CD14-positive monocyte (primary cell): ENCODE measurements at regions not wholly inside any gene's neighbourhood (a gene's known extent, or its start where the extent isn't known, plus 50 kb on each side); places are given as distances from the start of the nearest gene placed in this dataset.

ENCODE experiments used
- DNase-seq, 3 donors: peaks; one replicate each; pipeline ENCODE4 v3.0.0-alpha.2; 2011 to 2022
- H2AFZ ChIP-seq: 2 replicates; pipeline ENCODE4 v1.6.0; 2012; ENCODE audit warnings: mild to moderate bottlenecking, low read depth, low read length, inconsistent platforms; ENCODE audit not compliant: insufficient read depth, poor library complexity, severe bottlenecking
- H3K27ac ChIP-seq, 2 donors: 1 replicate in 1 of 2; 2 replicates in 1 of 2; pipeline ENCODE4 v1.5.1; 2012 to 2013; ENCODE audit warnings: low read length in 2 of 2, control low read depth in 1 of 2, inconsistent platforms in 1 of 2, low read depth in 1 of 2, mild to moderate bottlenecking in 1 of 2
- H3K27me3 ChIP-seq, 2 donors: one replicate each; pipeline versions ENCODE4 v1.6.0 to v1.6.1; 2011 to 2013; ENCODE audit warnings: low read length in 2 of 2; ENCODE audit not compliant: control insufficient read depth in 2 of 2, insufficient read depth in 2 of 2
- H3K36me3 ChIP-seq, 2 donors: replicated peaks in 1 of 2; 1 replicate in 1 of 2; 2 replicates in 1 of 2; pipeline versions ENCODE4 v1.5.1 to v1.6.1; 2012 to 2013; ENCODE audit warnings: low read length in 2 of 2, control low read depth in 1 of 2, inconsistent platforms in 1 of 2, mild to moderate bottlenecking in 1 of 2; ENCODE audit not compliant: insufficient read depth in 2 of 2, control insufficient read depth in 1 of 2
- H3K4me1 ChIP-seq, 2 donors: 1 replicate in 1 of 2; 2 replicates in 1 of 2; pipeline versions ENCODE4 v1.5.1 to v1.6.1; 2012 to 2013; ENCODE audit warnings: low read length in 2 of 2, control low read depth in 1 of 2, inconsistent platforms in 1 of 2, mild to moderate bottlenecking in 1 of 2, moderate library complexity in 1 of 2; ENCODE audit not compliant: insufficient read depth in 2 of 2, control insufficient read depth in 1 of 2
- H3K4me2 ChIP-seq: replicated peaks from 2 replicates; pipeline ENCODE3; 2012; ENCODE audit warnings: low read length, moderate library complexity, mild to moderate bottlenecking; ENCODE audit not compliant: poor library complexity, severe bottlenecking; ENCODE audit errors: extremely low read depth
- H3K4me3 ChIP-seq, 3 experiments: fragments of 200-600 bp in 1 of 3; sonication (generic) in 1 of 3; replicated peaks in 1 of 3; 1 replicate in 2 of 3; 2 replicates in 1 of 3; pipeline ENCODE4 v1.5.1; 2011 to 2013; ENCODE audit warnings: low read length in 3 of 3, mild to moderate bottlenecking in 3 of 3, control low read depth in 2 of 3, low read depth in 2 of 3, inconsistent platforms in 1 of 3, moderate library complexity in 1 of 3
- H3K79me2 ChIP-seq: 2 replicates; pipeline ENCODE4 v1.6.0; 2012; ENCODE audit warnings: mild to moderate bottlenecking, control low read depth, inconsistent platforms, low read length, moderate library complexity; ENCODE audit not compliant: insufficient read depth
- H3K9ac ChIP-seq: 2 replicates; pipeline ENCODE4 v1.6.0; 2017; ENCODE audit warnings: low read length, mild to moderate bottlenecking; ENCODE audit not compliant: insufficient read depth, poor library complexity, severe bottlenecking
- H3K9me3 ChIP-seq, 2 donors: replicated peaks in 1 of 2; 1 replicate in 1 of 2; 2 replicates in 1 of 2; pipeline versions ENCODE4 v1.5.1 to v1.6.1; 2012 to 2013; ENCODE audit warnings: low read length in 2 of 2, control low read depth in 1 of 2; ENCODE audit not compliant: control insufficient read depth in 1 of 2, insufficient read depth in 1 of 2
- H4K20me1 ChIP-seq: 2 replicates; pipeline ENCODE4 v1.6.0; 2012; ENCODE audit warnings: mild to moderate bottlenecking, low read length, control low read depth, moderate library complexity; ENCODE audit not compliant: insufficient read depth
- H3K27ac Mint-ChIP-seq, 7 donors: one replicate each; pipeline ENCODE4 v1.8.0; 2020; ENCODE audit warnings: mild to moderate bottlenecking in 7 of 7, mixed read lengths in 7 of 7, moderate library complexity in 6 of 7, inconsistent platforms in 2 of 7
- H3K27me3 Mint-ChIP-seq, 3 donors: one replicate each; pipeline ENCODE4 v1.8.0; 2021 to 2022; ENCODE audit warnings: low read depth in 3 of 3, mild to moderate bottlenecking in 3 of 3, mixed read lengths in 3 of 3, moderate library complexity in 3 of 3, inconsistent platforms in 1 of 3
- H3K36me3 Mint-ChIP-seq, 2 donors: one replicate each; pipeline ENCODE4 v1.8.0; 2020; ENCODE audit warnings: mixed read lengths in 2 of 2, inconsistent platforms in 1 of 2, mild to moderate bottlenecking in 1 of 2
- H3K4me1 Mint-ChIP-seq: one replicate; pipeline ENCODE4 v1.8.0; 2020; ENCODE audit warnings: mild to moderate bottlenecking, mixed read lengths
- H3K4me3 Mint-ChIP-seq, 2 donors: one replicate each; pipeline ENCODE4 v1.8.0; 2020; ENCODE audit warnings: mild to moderate bottlenecking in 2 of 2, mixed read lengths in 2 of 2, moderate library complexity in 1 of 2
- H3K9me3 Mint-ChIP-seq, 7 donors: one replicate each; pipeline ENCODE4 v1.8.0; 2020 to 2022; ENCODE audit warnings: mixed read lengths in 7 of 7, mild to moderate bottlenecking in 6 of 7, moderate library complexity in 6 of 7, inconsistent platforms in 2 of 7
- WGBS: methylation state at CpG from one replicate; pipeline ENCODE4 v1.1.5; 2013; ENCODE audit warnings: missing lambda C conversion rate; ENCODE audit not compliant: insufficient coverage; 5-methylcytosine and 5-hydroxymethylcytosine counted together
- intact Hi-C, 2 donors: fragments of 100-400 bp; cut with micrococcal nuclease; formaldehyde crosslinking; loops; one replicate each; pipeline versions ENCODE4 v1.15.0 to v1.15.1; 2023
- TF ChIP-seq, protein P1 (sequence below): fragments of 200-600 bp; IDR thresholded peaks from one replicate; pipeline ENCODE4 v1.8.0; 2022; ENCODE audit warnings: antibody characterized with exemption, mild to moderate bottlenecking

DNA sequence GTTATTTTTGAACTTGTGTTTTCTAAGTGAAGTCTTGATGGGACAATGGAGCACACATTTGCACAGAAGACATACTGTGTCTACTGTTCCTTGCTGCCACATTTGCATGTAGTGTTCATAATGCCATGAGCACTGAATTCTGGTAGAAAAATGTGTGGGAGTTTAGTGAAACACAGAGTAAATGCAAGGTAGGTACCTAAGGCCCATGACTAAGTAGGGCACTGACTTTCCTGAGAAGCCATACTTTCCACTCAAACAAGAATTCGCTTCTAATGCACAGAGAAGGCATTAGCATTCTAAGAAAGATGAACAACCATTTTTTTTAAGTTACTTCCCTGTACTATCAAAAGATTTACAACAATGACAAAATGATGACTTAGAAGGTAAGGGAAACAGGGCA is 282.2 kb downstream of the MAN2A1 start:
- peaks cover 0 to 3% (median 0%) of the 10 kb centered on the region in 7 donors for H3K9me3 Mint-ChIP-seq

DNA sequence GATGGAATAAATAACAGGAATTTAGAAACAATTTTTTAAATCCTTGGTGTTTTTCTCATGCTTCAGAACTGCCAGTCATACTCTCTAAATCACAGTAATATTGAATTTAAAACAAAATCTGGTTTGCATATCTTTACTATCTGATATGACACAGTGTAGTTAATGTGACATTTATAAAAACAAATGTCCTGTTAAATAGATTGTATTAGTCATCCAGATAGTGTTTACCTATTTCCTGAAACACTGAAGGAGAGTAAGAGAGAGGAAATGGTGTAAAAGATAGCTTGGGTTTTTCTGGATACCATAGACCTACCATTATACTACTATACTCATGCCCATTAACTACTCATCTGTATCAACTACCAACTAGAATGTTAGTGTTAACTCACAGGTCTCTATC is 292.3 kb downstream of the MAN2A1 start:
- Mint-ChIP-seq H3K27ac (no peak overlapping the region), H3K27me3 (peaks cover 0 to 1% (median 0%) of the 10 kb centered on the region in 3 donors), H3K4me1 (no peaks in the 10 kb centered on the region), H3K9me3 (peaks cover 0 to 7% (median 5%) of the 10 kb centered on the region in 7 donors), H3K4me3 (no peak overlapping the region), H3K36me3 (no peaks in the 10 kb centered on the region)
- H3K36me3 ChIP-seq: no peaks in the 10 kb centered on the region
- H2AFZ ChIP-seq: no peak overlapping the region
- no peak overlapping the region for H3K9ac ChIP-seq
- TF ChIP-seq, protein P1, sequence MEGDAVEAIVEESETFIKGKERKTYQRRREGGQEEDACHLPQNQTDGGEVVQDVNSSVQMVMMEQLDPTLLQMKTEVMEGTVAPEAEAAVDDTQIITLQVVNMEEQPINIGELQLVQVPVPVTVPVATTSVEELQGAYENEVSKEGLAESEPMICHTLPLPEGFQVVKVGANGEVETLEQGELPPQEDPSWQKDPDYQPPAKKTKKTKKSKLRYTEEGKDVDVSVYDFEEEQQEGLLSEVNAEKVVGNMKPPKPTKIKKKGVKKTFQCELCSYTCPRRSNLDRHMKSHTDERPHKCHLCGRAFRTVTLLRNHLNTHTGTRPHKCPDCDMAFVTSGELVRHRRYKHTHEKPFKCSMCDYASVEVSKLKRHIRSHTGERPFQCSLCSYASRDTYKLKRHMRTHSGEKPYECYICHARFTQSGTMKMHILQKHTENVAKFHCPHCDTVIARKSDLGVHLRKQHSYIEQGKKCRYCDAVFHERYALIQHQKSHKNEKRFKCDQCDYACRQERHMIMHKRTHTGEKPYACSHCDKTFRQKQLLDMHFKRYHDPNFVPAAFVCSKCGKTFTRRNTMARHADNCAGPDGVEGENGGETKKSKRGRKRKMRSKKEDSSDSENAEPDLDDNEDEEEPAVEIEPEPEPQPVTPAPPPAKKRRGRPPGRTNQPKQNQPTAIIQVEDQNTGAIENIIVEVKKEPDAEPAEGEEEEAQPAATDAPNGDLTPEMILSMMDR: no peak
- no peaks in the 10 kb centered on the region for H3K27me3 ChIP-seq
- H3K4me3 ChIP-seq: no peak overlapping the region
- H3K79me2 ChIP-seq: no peaks in the 10 kb centered on the region
- H3K4me1 ChIP-seq: no peaks in the 10 kb centered on the region
- intact Hi-C loops: no loop called here
- no peak overlapping the region for H3K4me2 ChIP-seq
- no peaks in the 10 kb centered on the region for H4K20me1 ChIP-seq
- no peak for DNase-seq
- H3K9me3 ChIP-seq: peaks cover 0 to 4% of the 10 kb centered on the region in 2 donors
- H3K27ac ChIP-seq: no peak overlapping the region

More for the DNA sequence above, 282.2 kb downstream of the MAN2A1 start:
- no peak overlapping the region for H3K27ac Mint-ChIP-seq
- Histone ChIP-seq H2AFZ (no peak overlapping the region), H3K4me1 (no peaks in the 10 kb centered on the region), H3K9me3 (no peaks in the 10 kb centered on the region), H3K36me3 (no peaks in the 10 kb centered on the region), H4K20me1 (no peaks in the 10 kb centered on the region), H3K27me3 (no peaks in the 10 kb centered on the region), H3K4me2 (no peak overlapping the region), H3K9ac (no peak overlapping the region), H3K27ac (no peak overlapping the region), H3K4me3 (no peak overlapping the region), H3K79me2 (no peaks in the 10 kb centered on the region)
- TF ChIP-seq, protein P1: no peak
- no CpG with 5 or more reads among the region's 1 CpG for WGBS
- H3K4me3 Mint-ChIP-seq: no peak overlapping the region
- intact Hi-C loops: no loop called here
- no peaks in the 10 kb centered on the region for H3K4me1 Mint-ChIP-seq
- H3K36me3 Mint-ChIP-seq: no peaks in the 10 kb centered on the region
- H3K27me3 Mint-ChIP-seq: peaks cover 0 to 1% (median 0%) of the 10 kb centered on the region in 3 donors
- DNase-seq: no peak
